MCF 10A (cell line): ENCODE measurements at regions not wholly inside any gene's neighbourhood (a gene's known extent, or its start where the extent isn't known, plus 50 kb on each side); places are given as distances from the start of the nearest gene placed in this dataset.
A peak's percentile ranks its signal among the peaks of the same experiment; 100 is the strongest.
"Not testable (repeated sequence)": the region's sequence is repeated elsewhere in the genome, so short reads cannot be mapped to it uniquely, and the experiment has no call there.

Experiments used
- BruUV-seq: library from RNA; stranded (reverse); fragments of 400-500 nt; replicated peaks from 2 replicates; lab custom pipeline; 2021; lab: Mats Ljungman, UMichigan
- CTCF ChIA-PET: fragments of 300-600 bp; sonication (Branson Sonifier 250); formaldehyde crosslinking; extraction: SDS; loops from one replicate; lab custom pipeline; 2021; ENCODE audit warnings: antibody characterized with exemption, inconsistent platforms; lab: Yijun Ruan, JAX
- POLR2A ChIA-PET: fragments of 300-600, 350-650 bp; sonication (Branson Sonifier 250); formaldehyde crosslinking; extraction: SDS; loops from one replicate; lab custom pipeline; 2020; ENCODE audit warnings: antibody characterized with exemption, inconsistent platforms; lab: Yijun Ruan, JAX
- DNase-seq: peaks from one replicate; pipeline ENCODE4 v3.0.0-alpha.2; 2018; ENCODE audit not compliant: unreplicated experiment
- H3K27ac Mint-ChIP-seq: one replicate; pipeline ENCODE4 v1.8.0; 2022; ENCODE audit warnings: mild to moderate bottlenecking, low read depth, mixed read lengths; ENCODE audit not compliant: unreplicated experiment
- H3K27me3 Mint-ChIP-seq: one replicate; pipeline ENCODE4 v1.8.0; 2022; ENCODE audit warnings: mixed read lengths; ENCODE audit not compliant: insufficient read depth, unreplicated experiment
- H3K36me3 Mint-ChIP-seq: one replicate; pipeline ENCODE4 v1.8.0; 2022; ENCODE audit warnings: mild to moderate bottlenecking, moderate library complexity, mixed read lengths; ENCODE audit not compliant: insufficient read depth, unreplicated experiment
- H3K4me1 Mint-ChIP-seq: one replicate; pipeline ENCODE4 v1.8.0; 2022; ENCODE audit warnings: mixed read lengths; ENCODE audit not compliant: insufficient read depth, unreplicated experiment
- H3K4me3 Mint-ChIP-seq: one replicate; pipeline ENCODE4 v1.8.0; 2022; ENCODE audit warnings: mild to moderate bottlenecking, moderate library complexity, mixed read lengths; ENCODE audit not compliant: unreplicated experiment
- H3K9me3 Mint-ChIP-seq: one replicate; pipeline ENCODE4 v1.8.0; 2022; ENCODE audit warnings: mixed read lengths; ENCODE audit not compliant: unreplicated experiment
- CTCF ChIP-seq: fragments of 200-600 bp; IDR thresholded peaks from one replicate; pipeline ENCODE4 v1.8.0; 2022; ENCODE audit warnings: antibody characterized with exemption, mild to moderate bottlenecking; ENCODE audit not compliant: unreplicated experiment
- intact Hi-C: fragments of 100-400 bp; cut with micrococcal nuclease; formaldehyde crosslinking; loops from 2 replicates; pipeline ENCODE4 v1.14.1; 2022

- H3K27me3 Mint-ChIP-seq = peaks cover 11% of the 10 kb centered on the region
- peak; percentile 28 for DNase-seq
- POLR2A ChIA-PET = interaction anchor here (0.7 kb wide), 1 partner anchor 32 kb away, joined by 3 read pairs; no protein-coding TSS in a partner anchor
- no TSS peak for BruUV-seq
- CTCF ChIA-PET = interaction anchor here (1.9 kb wide), 1 partner anchor 129 kb away, joined by 9 read pairs; no protein-coding TSS in a partner anchor
- H3K4me1 Mint-ChIP-seq = peaks cover 16% of the 10 kb centered on the region
- intact Hi-C loops = no loop called here
- TF ChIP-seq CTCF = no peak
- H3K36me3 Mint-ChIP-seq = no peaks in the 10 kb centered on the region
- no peak overlapping the region for H3K27ac Mint-ChIP-seq
- H3K4me3 Mint-ChIP-seq = no peak overlapping the region
- no peaks in the 10 kb centered on the region for H3K9me3 Mint-ChIP-seq
These were observed 325.1 kb downstream of the AEBP2 start for GRCh38 chr12:19764408-19764807.

- no peaks in the 10 kb centered on the region for H3K9me3 Mint-ChIP-seq
- POLR2A ChIA-PET = interaction anchor here (1.0 kb wide), 1 partner anchor 441 kb away, joined by 3 read pairs; no protein-coding TSS in a partner anchor
- intact Hi-C loops = no loop called here
- H3K4me1 Mint-ChIP-seq = no peaks in the 10 kb centered on the region
- BruUV-seq = no TSS peak
- no peak for DNase-seq
- H3K36me3 Mint-ChIP-seq = no peaks in the 10 kb centered on the region
- CTCF ChIA-PET = interaction anchor here (0.7 to 1.1 kb wide), 4 partner anchors 14 to 199 kb away, joined by 3 to 5 read pairs (median 4); no protein-coding TSS in a partner anchor
- no peak overlapping the region for H3K27ac Mint-ChIP-seq
- TF ChIP-seq CTCF = no peak
- H3K4me3 Mint-ChIP-seq = no peak overlapping the region
- peaks cover 11% of the 10 kb centered on the region for H3K27me3 Mint-ChIP-seq
These were observed 332.6 kb downstream of the AEBP2 start for GRCh38 chr12:19771858-19772257.

GRCh38 chr12:19772776-19773175 is 333.5 kb downstream of the AEBP2 start:
- no TSS peak for BruUV-seq
- peaks cover under 1% of the 10 kb centered on the region for H3K4me1 Mint-ChIP-seq
- no peaks in the 10 kb centered on the region for H3K9me3 Mint-ChIP-seq
- TF ChIP-seq CTCF = no peak
- no peak for DNase-seq
- ChIA-PET CTCF (interaction anchor here (0.9 to 1.1 kb wide), 3 partner anchors 15 to 122 kb away, joined by 3 to 5 read pairs (median 4); no protein-coding TSS in a partner anchor), POLR2A (no interaction called here)
- H3K36me3 Mint-ChIP-seq = no peaks in the 10 kb centered on the region
- peaks cover 2% of the 10 kb centered on the region for H3K27me3 Mint-ChIP-seq
- H3K27ac Mint-ChIP-seq = no peak overlapping the region
- H3K4me3 Mint-ChIP-seq = no peak overlapping the region
- intact Hi-C loops = no loop called here

- POLR2A ChIA-PET = no interaction called here
- no peak for TF ChIP-seq CTCF
- no TSS peak for BruUV-seq
- intact Hi-C loops = no loop called here
- Mint-ChIP-seq H3K36me3 (no peaks in the 10 kb centered on the region), H3K27ac (no peak overlapping the region), H3K4me1 (peaks cover 14% of the 10 kb centered on the region), H3K4me3 (no peak overlapping the region), H3K27me3 (no peaks in the 10 kb centered on the region), H3K9me3 (no peaks in the 10 kb centered on the region)
- DNase-seq = no peak
- CTCF ChIA-PET = interaction anchor here (0.9 kb wide), 1 partner anchor 17 kb away, joined by 3 read pairs; no protein-coding TSS in a partner anchor
These were observed 335.9 kb downstream of the AEBP2 start for GRCh38 chr12:19775241-19775640.

- H3K4me3 Mint-ChIP-seq, intact Hi-C loops, DNase-seq, BruUV-seq, H3K27ac Mint-ChIP-seq, H3K36me3 Mint-ChIP-seq, H3K9me3 Mint-ChIP-seq, H3K27me3 Mint-ChIP-seq: not testable (repeated sequence)
- CTCF ChIA-PET = interaction anchor here (0.6 to 1.0 kb wide), 3 partner anchors 117 to 1931 kb away, joined by 3 to 4 read pairs (median 3); no protein-coding TSS in a partner anchor
- peaks cover 14% of the 10 kb centered on the region for H3K4me1 Mint-ChIP-seq
- POLR2A ChIA-PET = interaction anchor here (0.9 kb wide), 1 partner anchor 11 kb away, joined by 4 read pairs; no protein-coding TSS in a partner anchor
These were observed 336.7 kb downstream of the AEBP2 start for GRCh38 chr12:19775976-19776375.
